Suprapubic skin (tissue), 4 donors: ENCODE measurements at regions not wholly inside any gene's neighbourhood (a gene's known extent, or its start where the extent isn't known, plus 50 kb on each side); places are given as distances from the start of the nearest gene placed in this dataset.

Source experiments
- DNase-seq, 2 donors: peaks; one replicate each; pipeline ENCODE4 v3.0.0-alpha.2; 2019; ENCODE audit warnings: low spot score in 2 of 2
- H3K27ac ChIP-seq: fragments of 200-600 bp; sonication (generic); one replicate; pipeline ENCODE4 v1.5.1; 2019
- H3K27me3 ChIP-seq: fragments of 200-600 bp; sonication (generic); one replicate; pipeline ENCODE4 v1.5.1; 2019
- H3K36me3 ChIP-seq: fragments of 200-600 bp; sonication (generic); one replicate; pipeline ENCODE4 v1.5.1; 2019
- H3K4me1 ChIP-seq: fragments of 200-600 bp; sonication (generic); one replicate; pipeline ENCODE4 v1.5.1; 2019
- H3K4me3 ChIP-seq: fragments of 200-600 bp; sonication (generic); one replicate; pipeline ENCODE4 v1.5.1; 2019; ENCODE audit warnings: mild to moderate bottlenecking
- H3K9me3 ChIP-seq: fragments of 200-600 bp; sonication (generic); one replicate; pipeline ENCODE4 v1.5.1; 2019
- CTCF ChIP-seq, 2 donors: fragments of 200-600 bp in 1 of 2; fragments of 450-650 bp in 1 of 2; sonication (generic) in 1 of 2; IDR thresholded peaks; one replicate each; pipeline ENCODE4 v1.5.1; 2016 to 2019; ENCODE audit warnings: antibody characterized with exemption in 2 of 2, mild to moderate bottlenecking in 1 of 2, moderate library complexity in 1 of 2
- EP300 ChIP-seq: sonication (generic); formaldehyde crosslinking; IDR thresholded peaks from one replicate; pipeline ENCODE4 v1.6.1; 2017; ENCODE audit warnings: antibody characterized with exemption
- POLR2A ChIP-seq, 2 donors: fragments of 450-650 bp; IDR thresholded peaks; one replicate each; pipeline ENCODE4 v1.6.1; 2017; ENCODE audit warnings: antibody characterized with exemption in 2 of 2, mild to moderate bottlenecking in 2 of 2, moderate library complexity in 2 of 2
- POLR2AphosphoS5 ChIP-seq, 3 donors: sonication (generic); formaldehyde crosslinking; IDR thresholded peaks; one replicate each; pipeline ENCODE4 v1.6.1; 2017; ENCODE audit warnings: antibody characterized with exemption in 3 of 3
- WGBS: methylation state at CpG from one replicate; pipeline ENCODE4 v1.1.5; 2018; 5-methylcytosine and 5-hydroxymethylcytosine counted together

DNA sequence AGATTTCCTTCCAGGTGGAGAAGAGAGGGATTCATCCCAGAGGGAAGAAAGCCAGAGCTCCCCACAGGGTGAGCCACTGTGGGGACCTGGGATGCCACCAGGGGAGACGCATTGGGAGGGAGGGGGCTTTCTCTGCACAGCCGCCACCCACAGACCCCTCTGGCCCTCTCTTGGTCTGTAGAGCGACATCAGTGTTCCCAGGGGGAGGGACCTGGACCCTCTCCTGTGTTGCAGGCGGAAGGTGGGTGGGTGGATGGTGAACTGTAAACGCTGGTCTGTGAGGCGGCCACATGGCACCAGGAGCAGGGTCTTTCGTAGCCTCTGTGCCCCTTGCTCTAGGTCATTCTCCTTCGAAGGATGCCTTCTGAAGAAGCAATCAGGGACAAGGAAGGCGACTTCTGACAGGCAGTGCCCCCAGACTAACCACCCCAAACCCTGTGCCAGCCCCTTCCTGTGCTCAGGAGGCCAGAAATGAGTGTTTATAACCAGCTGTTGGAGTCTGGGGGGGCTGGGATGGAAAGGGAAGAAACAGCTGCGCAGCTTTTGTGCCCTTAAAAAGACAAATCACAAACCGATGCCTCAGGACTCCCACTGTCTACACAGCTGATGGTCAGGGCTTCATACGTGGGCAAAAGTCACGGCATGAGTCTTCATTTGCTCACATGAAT, 121.4 kb upstream of the ZBTB40 start:
- H3K9me3 ChIP-seq, result no peaks in the 10 kb centered on the region
- H3K4me3 ChIP-seq, result no peak overlapping the region
- H3K36me3 ChIP-seq, result no peaks in the 10 kb centered on the region
- WGBS, result 69% methylated on average over 9 of the region's 13 CpGs
- H3K27ac ChIP-seq, result no peak overlapping the region
- TF ChIP-seq CTCF (IDR thresholded peaks at IDR 0.05) (no peak), POLR2AphosphoS5 (IDR thresholded peaks at IDR 0.05) (no peak), EP300 (no peak), POLR2A (IDR thresholded peaks at IDR 0.05) (no peak)
- H3K27me3 ChIP-seq, result peaks cover 15% of the 10 kb centered on the region
- peak in 1 of 2 donors; percentile 14 for DNase-seq
- H3K4me1 ChIP-seq, result no peaks in the 10 kb centered on the region

DNA sequence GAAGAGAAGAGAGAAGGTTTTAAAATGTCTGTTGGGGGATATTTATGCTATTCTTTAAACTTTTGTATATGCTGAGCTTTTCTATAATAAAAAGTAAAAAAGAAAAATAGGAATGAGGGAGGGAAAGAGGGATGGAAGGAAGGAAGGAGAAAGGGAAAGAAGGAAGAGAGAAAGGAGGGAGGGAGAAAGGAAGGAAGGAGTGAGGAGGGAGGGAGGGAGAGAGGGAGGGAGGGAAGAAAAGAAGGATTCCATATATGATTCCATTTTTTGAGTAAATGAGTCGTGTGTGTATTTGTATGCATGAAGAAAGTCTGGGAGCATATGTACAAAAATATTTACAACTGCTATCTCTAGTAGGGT, 120.9 kb upstream of the ZBTB40 start:
- no peak overlapping the region for H3K27ac ChIP-seq
- no peaks in the 10 kb centered on the region for H3K4me1 ChIP-seq
- 74% methylated on average over 1 of the region's 1 CpG for WGBS

GRCh38 chr1:22331618-22332423, 119.8 kb upstream of the ZBTB40 start:
- H3K4me3 ChIP-seq, result no peak overlapping the region
- peaks cover 19% of the 10 kb centered on the region for H3K27me3 ChIP-seq
- TF ChIP-seq POLR2AphosphoS5 (IDR thresholded peaks at IDR 0.05) (no peak), POLR2A (IDR thresholded peaks at IDR 0.05) (no peak), CTCF (IDR thresholded peaks at IDR 0.05) (no peak), EP300 (no peak)
- H3K27ac ChIP-seq, result no peak overlapping the region
- 73% methylated on average over 17 of the region's 17 CpGs for WGBS
- no peaks in the 10 kb centered on the region for H3K36me3 ChIP-seq
- H3K9me3 ChIP-seq, result no peaks in the 10 kb centered on the region
- DNase-seq, result peak in 1 of 2 donors; percentile 40
- no peaks in the 10 kb centered on the region for H3K4me1 ChIP-seq

More for the DNA sequence above, 120.9 kb upstream of the ZBTB40 start:
- Histone ChIP-seq H3K9me3 (no peaks in the 10 kb centered on the region), H3K27me3 (peaks cover 15% of the 10 kb centered on the region), H3K36me3 (no peaks in the 10 kb centered on the region), H3K4me3 (no peak overlapping the region)
- DNase-seq, result no peak
- TF ChIP-seq POLR2A (IDR thresholded peaks at IDR 0.05) (no peak), CTCF (IDR thresholded peaks at IDR 0.05) (no peak), POLR2AphosphoS5 (IDR thresholded peaks at IDR 0.05) (no peak), EP300 (no peak)

DNA sequence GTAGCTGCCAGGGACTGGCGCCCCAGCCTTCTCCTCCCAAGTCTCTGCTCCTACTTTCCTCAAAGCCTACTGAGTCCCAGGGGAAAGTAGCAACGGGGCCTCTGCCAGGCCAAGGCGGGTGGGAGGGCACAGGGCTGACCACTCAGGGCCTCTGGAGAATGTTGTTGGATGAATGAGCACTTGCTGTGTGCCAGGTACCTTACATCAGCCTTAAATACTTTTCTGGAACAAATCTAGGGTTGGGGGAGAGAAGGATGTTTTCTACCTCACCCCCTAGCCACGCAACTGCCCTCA, 119.3 kb upstream of the ZBTB40 start:
- Histone ChIP-seq H3K4me1 (no peaks in the 10 kb centered on the region), H3K4me3 (no peak overlapping the region), H3K27me3 (peaks cover 19% of the 10 kb centered on the region), H3K9me3 (no peaks in the 10 kb centered on the region), H3K36me3 (no peaks in the 10 kb centered on the region), H3K27ac (no peak overlapping the region)
- no peak for DNase-seq
- WGBS, result 100% methylated on average over 1 of the region's 4 CpGs
- TF ChIP-seq EP300 (no peak), POLR2AphosphoS5 (IDR thresholded peaks at IDR 0.05) (no peak), POLR2A (IDR thresholded peaks at IDR 0.05) (no peak), CTCF (IDR thresholded peaks at IDR 0.05) (no peak)

GRCh38 chr1:22332795-22333499, 118.7 kb upstream of the ZBTB40 start:
- Histone ChIP-seq H3K4me3 (no peak overlapping the region), H3K36me3 (no peaks in the 10 kb centered on the region), H3K9me3 (no peaks in the 10 kb centered on the region), H3K27me3 (peaks cover 20% of the 10 kb centered on the region), H3K4me1 (no peaks in the 10 kb centered on the region), H3K27ac (no peak overlapping the region)
- DNase-seq, result no peak
- no peak for TF ChIP-seq CTCF (IDR thresholded peaks at IDR 0.05)
- TF ChIP-seq EP300, result no peak
- no peak for TF ChIP-seq POLR2A (IDR thresholded peaks at IDR 0.05)
- no peak for TF ChIP-seq POLR2AphosphoS5 (IDR thresholded peaks at IDR 0.05)
- 55% methylated on average over 6 of the region's 6 CpGs for WGBS
